Trophoblast cell (in vitro differentiated cells and primary cell): ENCODE measurements at regions not wholly inside any gene's neighbourhood (a gene's known extent, or its start where the extent isn't known, plus 50 kb on each side); places are given as distances from the start of the nearest gene placed in this dataset.

Experiments used
- DNase-seq, 2 donors: peaks; one replicate each; pipeline ENCODE4 v3.0.0-alpha.2; 2016
- H2AFZ ChIP-seq: 2 replicates; pipeline ENCODE4 v1.6.1; 2013; ENCODE audit warnings: low read length, moderate library complexity, mild to moderate bottlenecking; ENCODE audit not compliant: insufficient read depth, poor library complexity
- H2AK5ac ChIP-seq: 2 replicates; pipeline ENCODE4 v1.6.1; 2013; ENCODE audit warnings: mild to moderate bottlenecking, low read length
- H2BK120ac ChIP-seq: 2 replicates; pipeline ENCODE4 v1.6.1; 2013; ENCODE audit warnings: low read length, mild to moderate bottlenecking, moderate library complexity; ENCODE audit not compliant: insufficient read depth, poor library complexity
- H2BK12ac ChIP-seq: 2 replicates; pipeline ENCODE4 v1.6.1; 2013; ENCODE audit warnings: mild to moderate bottlenecking, low read length, moderate library complexity
- H2BK5ac ChIP-seq: 2 replicates; pipeline ENCODE4 v1.6.1; 2013; ENCODE audit warnings: low read length, low read depth, moderate library complexity, mild to moderate bottlenecking; ENCODE audit not compliant: poor library complexity
- H3K14ac ChIP-seq: 2 replicates; pipeline ENCODE4 v1.6.1; 2013; ENCODE audit warnings: mild to moderate bottlenecking, low read length
- H3K18ac ChIP-seq: 2 replicates; pipeline ENCODE4 v1.6.1; 2013; ENCODE audit warnings: mild to moderate bottlenecking, low read length
- H3K23ac ChIP-seq: 2 replicates; pipeline ENCODE4 v1.6.1; 2013; ENCODE audit warnings: low read length
- H3K27ac ChIP-seq: 2 replicates; pipeline ENCODE4 v1.5.1; 2013; ENCODE audit warnings: low read depth, mild to moderate bottlenecking, inconsistent platforms, low read length, moderate library complexity
- H3K27me3 ChIP-seq: 2 replicates; pipeline ENCODE4 v1.6.1; 2013; ENCODE audit warnings: inconsistent platforms, mild to moderate bottlenecking, low read length, moderate library complexity; ENCODE audit not compliant: insufficient read depth
- H3K36me3 ChIP-seq, 2 experiments: 1 replicate in 1 of 2; 2 replicates in 1 of 2; pipeline ENCODE4 v1.6.1; 2013; ENCODE audit warnings: low read length in 2 of 2, mild to moderate bottlenecking in 2 of 2, moderate library complexity in 1 of 2; ENCODE audit not compliant: insufficient read depth in 2 of 2, control insufficient read depth in 1 of 2
- H3K4ac ChIP-seq: 2 replicates; pipeline ENCODE4 v1.6.1; 2013; ENCODE audit warnings: low read depth, mild to moderate bottlenecking, low read length, moderate library complexity
- H3K4me1 ChIP-seq, 2 experiments: 1 replicate in 1 of 2; 2 replicates in 1 of 2; pipeline ENCODE4 v1.6.1; 2013; ENCODE audit warnings: low read length in 2 of 2, mild to moderate bottlenecking in 2 of 2, moderate library complexity in 1 of 2; ENCODE audit not compliant: insufficient read depth in 2 of 2, control insufficient read depth in 1 of 2
- H3K4me2 ChIP-seq: 2 replicates; pipeline ENCODE4 v1.6.1; 2013; ENCODE audit warnings: inconsistent platforms, mild to moderate bottlenecking, low read length, moderate library complexity
- H3K4me3 ChIP-seq: 2 replicates; pipeline ENCODE4 v1.5.1; 2013; ENCODE audit warnings: mild to moderate bottlenecking, low read depth, low read length, inconsistent platforms
- H3K79me1 ChIP-seq: one replicate; pipeline ENCODE4 v1.6.1; 2013; ENCODE audit warnings: low read length
- H3K79me2 ChIP-seq: 2 replicates; pipeline ENCODE4 v1.6.1; 2013; ENCODE audit warnings: low read length, mild to moderate bottlenecking; ENCODE audit not compliant: control insufficient read depth, insufficient read depth, poor library complexity
- H3K9ac ChIP-seq: 2 replicates; pipeline ENCODE4 v1.6.1; 2013; ENCODE audit warnings: mild to moderate bottlenecking, low read length
- H3K9me3 ChIP-seq: 2 replicates; pipeline ENCODE4 v1.6.1; 2013; ENCODE audit warnings: low read depth, mild to moderate bottlenecking, control low read depth, inconsistent platforms, low read length; ENCODE audit not compliant: insufficient read depth
- H4K12ac ChIP-seq: 2 replicates; pipeline ENCODE4 v1.6.1; 2013; ENCODE audit warnings: low read depth, mild to moderate bottlenecking, low read length, moderate library complexity
- H4K8ac ChIP-seq: 2 replicates; pipeline ENCODE4 v1.6.1; 2013; ENCODE audit warnings: low read depth, mild to moderate bottlenecking, low read length, moderate library complexity
- H4K91ac ChIP-seq: one replicate; pipeline ENCODE4 v1.6.1; 2013; ENCODE audit warnings: low read depth, mild to moderate bottlenecking, low read length, moderate library complexity
- WGBS: extraction: QIAGEN DNeasy Blood & Tissue Kit; methylation state at CpG from one replicate; pipeline ENCODE4 v1.1.7; 2013; ENCODE audit warnings: missing lambda C conversion rate; ENCODE audit not compliant: insufficient read length, insufficient coverage; ENCODE audit errors: extremely low coverage; 5-methylcytosine and 5-hydroxymethylcytosine counted together

- H3K18ac ChIP-seq, result no peak overlapping the region
- no CpG with 5 or more reads among the region's 4 CpGs for WGBS
- no peak overlapping the region for H2BK12ac ChIP-seq
- H4K8ac ChIP-seq, result no peak overlapping the region
- no peak overlapping the region for H2AFZ ChIP-seq
- H3K9ac ChIP-seq, result no peak overlapping the region
- no peaks in the 10 kb centered on the region for H3K4me1 ChIP-seq
- H3K79me1 ChIP-seq, result no peaks in the 10 kb centered on the region
- no peaks in the 10 kb centered on the region for H3K79me2 ChIP-seq
- H3K14ac ChIP-seq, result no peak overlapping the region
- no peak overlapping the region for H2BK5ac ChIP-seq
- no peak overlapping the region for H3K27ac ChIP-seq
- no peaks in the 10 kb centered on the region for H3K9me3 ChIP-seq
- no peak overlapping the region for H3K4me3 ChIP-seq
- no peaks in the 10 kb centered on the region for H3K27me3 ChIP-seq
- H2AK5ac ChIP-seq, result no peak overlapping the region
- no peaks in the 10 kb centered on the region for H3K36me3 ChIP-seq
- no peak for DNase-seq
- H4K12ac ChIP-seq, result no peak overlapping the region
- H3K23ac ChIP-seq, result no peak overlapping the region
- H4K91ac ChIP-seq, result no peak overlapping the region
- H2BK120ac ChIP-seq, result no peak overlapping the region
- H3K4ac ChIP-seq, result no peak overlapping the region
- H3K4me2 ChIP-seq, result no peak overlapping the region
Measured at GRCh38 chr12:67735868-67736267, 87.3 kb downstream of the DYRK2 start.

- Histone ChIP-seq H3K4me1 (no peaks in the 10 kb centered on the region), H3K27me3 (no peaks in the 10 kb centered on the region), H3K27ac (no peak overlapping the region), H3K4me2 (no peak overlapping the region), H3K4me3 (no peak overlapping the region), H2BK12ac (no peak overlapping the region), H2BK120ac (no peak overlapping the region), H2AFZ (no peak overlapping the region), H3K18ac (no peak overlapping the region), H3K23ac (no peak overlapping the region), H4K91ac (no peak overlapping the region), H2AK5ac (no peak overlapping the region), H3K79me2 (no peaks in the 10 kb centered on the region), H3K4ac (no peak overlapping the region), H3K36me3 (no peaks in the 10 kb centered on the region), H3K79me1 (no peaks in the 10 kb centered on the region), H4K8ac (no peak overlapping the region), H3K9me3 (no peaks in the 10 kb centered on the region), H3K14ac (no peak overlapping the region), H4K12ac (no peak overlapping the region), H3K9ac (no peak overlapping the region), H2BK5ac (no peak overlapping the region)
- no CpG with 5 or more reads among the region's 1 CpG for WGBS
- no peak for DNase-seq
Measured at GRCh38 chr12:67740711-67741110, 92.2 kb downstream of the DYRK2 start.

- Histone ChIP-seq H3K4me2 (no peak overlapping the region), H3K27me3 (no peaks in the 10 kb centered on the region), H3K9ac (no peak overlapping the region), H3K36me3 (no peaks in the 10 kb centered on the region), H3K18ac (no peak overlapping the region), H2AFZ (no peak overlapping the region), H3K79me2 (no peaks in the 10 kb centered on the region), H3K23ac (no peak overlapping the region), H2BK5ac (no peak overlapping the region), H2BK120ac (no peak overlapping the region), H3K27ac (no peak overlapping the region), H3K79me1 (no peaks in the 10 kb centered on the region), H2AK5ac (no peak overlapping the region), H2BK12ac (no peak overlapping the region), H4K91ac (no peak overlapping the region), H3K14ac (no peak overlapping the region), H3K9me3 (no peaks in the 10 kb centered on the region), H3K4me3 (no peak overlapping the region), H4K8ac (no peak overlapping the region), H3K4ac (no peak overlapping the region), H4K12ac (no peak overlapping the region), H3K4me1 (no peaks in the 10 kb centered on the region)
- DNase-seq, result no peak
- WGBS, result no CpG with 5 or more reads among the region's 3 CpGs
Measured at GRCh38 chr12:67741270-67741669, 92.7 kb downstream of the DYRK2 start.

GRCh38 chr12:67742461-67742860, 93.9 kb downstream of the DYRK2 start:
- no CpG with 5 or more reads among the region's 1 CpG for WGBS

More at GRCh38 chr12:67742461-67742860, 93.9 kb downstream of the DYRK2 start:
- no peaks in the 10 kb centered on the region for H3K4me1 ChIP-seq
- H3K27me3 ChIP-seq, result no peaks in the 10 kb centered on the region
- no peak overlapping the region for H3K4me3 ChIP-seq
- no peak overlapping the region for H2BK12ac ChIP-seq
- H2AFZ ChIP-seq, result no peak overlapping the region
- H3K4ac ChIP-seq, result no peak overlapping the region
- no peak overlapping the region for H3K9ac ChIP-seq
- no peak overlapping the region for H4K12ac ChIP-seq
- H3K79me1 ChIP-seq, result no peaks in the 10 kb centered on the region
- H3K9me3 ChIP-seq, result no peaks in the 10 kb centered on the region
- no peak overlapping the region for H2BK120ac ChIP-seq
- no peak overlapping the region for H3K23ac ChIP-seq
- no peak overlapping the region for H3K4me2 ChIP-seq
- no peak overlapping the region for H3K27ac ChIP-seq
- H2AK5ac ChIP-seq, result no peak overlapping the region
- H3K36me3 ChIP-seq, result no peaks in the 10 kb centered on the region
- H3K18ac ChIP-seq, result no peak overlapping the region
- H3K79me2 ChIP-seq, result no peaks in the 10 kb centered on the region
- H4K8ac ChIP-seq, result no peak overlapping the region
- no peak for DNase-seq
- no peak overlapping the region for H3K14ac ChIP-seq
- no peak overlapping the region for H2BK5ac ChIP-seq
- no peak overlapping the region for H4K91ac ChIP-seq
